HEK293 (cell line): ENCODE measurements at regions not wholly inside any gene's neighbourhood (a gene's known extent, or its start where the extent isn't known, plus 50 kb on each side); places are given as distances from the start of the nearest gene placed in this dataset.
"Not testable (repeated sequence)": the region's sequence is repeated elsewhere in the genome, so short reads cannot be mapped to it uniquely, and the experiment has no call there.

Source experiments
- ZBTB17 ChIP-seq: fragments of 450-650 bp; formaldehyde crosslinking; IDR thresholded peaks from 2 replicates; pipeline ENCODE4 v1.5.1; 2016; ENCODE audit warnings: missing biosample characterization, missing genetic modification characterization
- ZIC2 ChIP-seq: fragments of 450-650 bp; formaldehyde crosslinking; IDR thresholded peaks from 2 replicates; pipeline ENCODE4 v1.5.1; 2016; ENCODE audit warnings: missing biosample characterization, missing genetic modification characterization
- ZNF433 ChIP-seq: fragments of 450-650 bp; formaldehyde crosslinking; IDR thresholded peaks from 2 replicates; pipeline ENCODE4 v1.5.1; 2016; ENCODE audit warnings: missing biosample characterization, missing genetic modification characterization, low read depth
- ZNF555 ChIP-seq: fragments of 450-650 bp; formaldehyde crosslinking; conservative IDR thresholded peaks from 2 replicates; pipeline ENCODE4 v1.5.1; 2017; ENCODE audit warnings: missing biosample characterization, mild to moderate bottlenecking, missing genetic modification characterization, inconsistent platforms
- TF ChIP-seq, protein P1 (sequence below): fragments of 450-650 bp; formaldehyde crosslinking; IDR thresholded peaks from 2 replicates; pipeline ENCODE4 v1.5.1; 2016; ENCODE audit warnings: missing biosample characterization, missing genetic modification characterization, low read depth
- TF ChIP-seq, protein P2 (sequence below): fragments of 450-650 bp; formaldehyde crosslinking; IDR thresholded peaks from 2 replicates; pipeline ENCODE4 v1.5.1; 2016; ENCODE audit warnings: missing biosample characterization, missing genetic modification characterization
- TF ChIP-seq, protein P3 (sequence below): fragments of 450-650 bp; formaldehyde crosslinking; IDR thresholded peaks from 2 replicates; pipeline ENCODE4 v1.5.1; 2016; ENCODE audit warnings: missing biosample characterization, missing genetic modification characterization, low read depth

DNA sequence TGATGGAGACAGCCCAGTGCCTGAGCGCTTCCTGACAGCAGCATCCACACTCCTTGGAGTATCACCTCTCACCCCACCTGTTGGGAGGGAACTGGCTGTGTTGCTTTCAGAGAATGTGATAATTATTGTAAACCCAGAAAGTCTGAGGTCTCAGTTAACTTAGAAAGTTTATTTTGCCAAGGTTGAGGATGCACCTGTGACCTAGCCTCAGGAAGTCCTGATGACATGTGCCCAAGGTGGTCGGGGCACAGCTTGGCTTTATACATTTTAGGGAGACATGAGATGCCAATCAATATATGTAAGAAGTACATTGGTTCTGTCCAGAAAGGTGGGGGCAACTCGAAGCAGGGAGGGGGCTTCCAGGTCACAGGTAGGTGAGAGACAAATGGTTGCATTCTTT lies 153.3 kb upstream of the RFLNA start:
- TF ChIP-seq, protein P1, sequence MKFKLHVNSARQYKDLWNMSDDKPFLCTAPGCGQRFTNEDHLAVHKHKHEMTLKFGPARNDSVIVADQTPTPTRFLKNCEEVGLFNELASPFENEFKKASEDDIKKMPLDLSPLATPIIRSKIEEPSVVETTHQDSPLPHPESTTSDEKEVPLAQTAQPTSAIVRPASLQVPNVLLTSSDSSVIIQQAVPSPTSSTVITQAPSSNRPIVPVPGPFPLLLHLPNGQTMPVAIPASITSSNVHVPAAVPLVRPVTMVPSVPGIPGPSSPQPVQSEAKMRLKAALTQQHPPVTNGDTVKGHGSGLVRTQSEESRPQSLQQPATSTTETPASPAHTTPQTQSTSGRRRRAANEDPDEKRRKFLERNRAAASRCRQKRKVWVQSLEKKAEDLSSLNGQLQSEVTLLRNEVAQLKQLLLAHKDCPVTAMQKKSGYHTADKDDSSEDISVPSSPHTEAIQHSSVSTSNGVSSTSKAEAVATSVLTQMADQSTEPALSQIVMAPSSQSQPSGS (tag by site-specific recombination): not testable (repeated sequence)
- not testable (repeated sequence) for TF ChIP-seq ZBTB17 (tag by site-specific recombination); ZIC2 (tag by site-specific recombination); ZNF555; ZNF433 (tag by site-specific recombination)
- TF ChIP-seq, protein P2, sequence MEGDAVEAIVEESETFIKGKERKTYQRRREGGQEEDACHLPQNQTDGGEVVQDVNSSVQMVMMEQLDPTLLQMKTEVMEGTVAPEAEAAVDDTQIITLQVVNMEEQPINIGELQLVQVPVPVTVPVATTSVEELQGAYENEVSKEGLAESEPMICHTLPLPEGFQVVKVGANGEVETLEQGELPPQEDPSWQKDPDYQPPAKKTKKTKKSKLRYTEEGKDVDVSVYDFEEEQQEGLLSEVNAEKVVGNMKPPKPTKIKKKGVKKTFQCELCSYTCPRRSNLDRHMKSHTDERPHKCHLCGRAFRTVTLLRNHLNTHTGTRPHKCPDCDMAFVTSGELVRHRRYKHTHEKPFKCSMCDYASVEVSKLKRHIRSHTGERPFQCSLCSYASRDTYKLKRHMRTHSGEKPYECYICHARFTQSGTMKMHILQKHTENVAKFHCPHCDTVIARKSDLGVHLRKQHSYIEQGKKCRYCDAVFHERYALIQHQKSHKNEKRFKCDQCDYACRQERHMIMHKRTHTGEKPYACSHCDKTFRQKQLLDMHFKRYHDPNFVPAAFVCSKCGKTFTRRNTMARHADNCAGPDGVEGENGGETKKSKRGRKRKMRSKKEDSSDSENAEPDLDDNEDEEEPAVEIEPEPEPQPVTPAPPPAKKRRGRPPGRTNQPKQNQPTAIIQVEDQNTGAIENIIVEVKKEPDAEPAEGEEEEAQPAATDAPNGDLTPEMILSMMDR (tag by site-specific recombination): not testable (repeated sequence)
- TF ChIP-seq, protein P3, sequence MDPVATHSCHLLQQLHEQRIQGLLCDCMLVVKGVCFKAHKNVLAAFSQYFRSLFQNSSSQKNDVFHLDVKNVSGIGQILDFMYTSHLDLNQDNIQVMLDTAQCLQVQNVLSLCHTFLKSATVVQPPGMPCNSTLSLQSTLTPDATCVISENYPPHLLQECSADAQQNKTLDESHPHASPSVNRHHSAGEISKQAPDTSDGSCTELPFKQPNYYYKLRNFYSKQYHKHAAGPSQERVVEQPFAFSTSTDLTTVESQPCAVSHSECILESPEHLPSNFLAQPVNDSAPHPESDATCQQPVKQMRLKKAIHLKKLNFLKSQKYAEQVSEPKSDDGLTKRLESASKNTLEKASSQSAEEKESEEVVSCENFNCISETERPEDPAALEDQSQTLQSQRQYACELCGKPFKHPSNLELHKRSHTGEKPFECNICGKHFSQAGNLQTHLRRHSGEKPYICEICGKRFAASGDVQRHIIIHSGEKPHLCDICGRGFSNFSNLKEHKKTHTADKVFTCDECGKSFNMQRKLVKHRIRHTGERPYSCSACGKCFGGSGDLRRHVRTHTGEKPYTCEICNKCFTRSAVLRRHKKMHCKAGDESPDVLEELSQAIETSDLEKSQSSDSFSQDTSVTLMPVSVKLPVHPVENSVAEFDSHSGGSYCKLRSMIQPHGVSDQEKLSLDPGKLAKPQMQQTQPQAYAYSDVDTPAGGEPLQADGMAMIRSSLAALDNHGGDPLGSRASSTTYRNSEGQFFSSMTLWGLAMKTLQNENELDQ (tag by site-specific recombination): not testable (repeated sequence)
